HG02623 (cell line): ENCODE measurements at regions not wholly inside any gene's neighbourhood (a gene's known extent, or its start where the extent isn't known, plus 50 kb on each side); places are given as distances from the start of the nearest gene placed in this dataset.

ENCODE experiments used
- ATAC-seq: cut with Tn5 transposase; IDR thresholded peaks from one replicate; pipeline ENCODE4 v1.9.1; 2021; ENCODE audit warnings: moderate library complexity; ENCODE audit not compliant: unreplicated experiment

DNA sequence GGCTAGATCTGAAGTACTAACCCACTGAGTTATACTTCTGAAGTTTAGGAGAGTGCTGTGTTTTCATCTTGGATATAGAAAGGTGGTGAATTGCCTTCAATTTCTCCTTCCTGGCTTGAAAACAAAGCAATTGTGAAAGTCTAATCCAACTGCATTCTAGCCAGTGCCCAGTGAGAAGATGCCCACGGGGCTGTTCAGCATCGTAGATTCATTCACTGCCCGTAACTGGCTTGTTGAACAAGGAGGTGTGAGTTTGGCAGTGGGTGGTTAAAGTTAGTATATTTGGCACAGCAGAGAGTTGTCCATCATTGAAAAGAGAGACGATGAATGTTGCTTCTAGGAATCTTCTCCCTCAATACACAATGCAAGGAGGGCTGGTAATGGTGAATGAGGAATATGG is 82.3 kb upstream of the RND3 start:
- no peak for ATAC-seq

DNA sequence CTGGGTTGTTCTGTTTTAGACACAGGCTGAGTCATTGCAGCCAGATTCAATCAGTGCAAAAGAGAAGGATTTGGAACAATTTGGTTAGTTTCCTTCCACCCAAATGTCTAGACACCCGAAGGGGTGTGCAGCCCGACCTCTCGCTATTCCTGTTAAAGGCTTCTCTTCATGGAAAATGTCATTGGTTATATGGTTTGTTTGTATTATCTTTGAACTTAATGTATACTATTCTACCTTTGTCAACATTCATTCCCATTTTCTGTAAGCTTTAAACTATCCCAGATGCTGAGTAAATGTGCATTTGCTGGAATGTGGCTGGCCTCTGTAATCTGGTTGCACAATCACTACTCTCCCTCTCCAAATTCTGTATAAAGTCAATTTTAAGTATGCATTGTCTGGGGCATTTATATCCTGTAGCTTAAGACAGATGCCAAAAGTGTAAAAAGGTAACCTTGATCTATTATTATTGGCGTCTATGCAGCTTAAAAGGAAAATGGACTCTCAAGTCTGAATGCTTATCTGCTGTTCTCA is 80.4 kb upstream of the RND3 start:
- ATAC-seq = no peak

DNA sequence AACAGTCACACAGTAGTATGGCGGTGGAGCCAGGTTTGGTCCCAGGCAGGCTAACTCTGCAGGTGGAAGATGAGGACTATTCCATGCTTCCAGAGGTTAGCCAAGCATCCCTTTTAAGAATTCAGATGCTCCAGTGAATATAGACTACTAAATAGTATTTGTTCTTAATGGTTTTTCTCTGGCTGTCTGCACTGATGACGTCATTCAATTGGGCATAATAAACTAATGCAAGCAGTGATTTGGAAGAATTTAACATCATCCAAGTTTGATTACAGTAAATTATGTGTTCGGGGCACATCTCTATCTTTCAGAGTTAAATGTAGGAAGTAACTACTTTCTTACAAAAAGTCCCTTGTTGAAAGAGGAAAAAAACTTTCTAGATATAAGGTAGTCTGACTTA is 78.8 kb upstream of the RND3 start:
- ATAC-seq = no peak

DNA sequence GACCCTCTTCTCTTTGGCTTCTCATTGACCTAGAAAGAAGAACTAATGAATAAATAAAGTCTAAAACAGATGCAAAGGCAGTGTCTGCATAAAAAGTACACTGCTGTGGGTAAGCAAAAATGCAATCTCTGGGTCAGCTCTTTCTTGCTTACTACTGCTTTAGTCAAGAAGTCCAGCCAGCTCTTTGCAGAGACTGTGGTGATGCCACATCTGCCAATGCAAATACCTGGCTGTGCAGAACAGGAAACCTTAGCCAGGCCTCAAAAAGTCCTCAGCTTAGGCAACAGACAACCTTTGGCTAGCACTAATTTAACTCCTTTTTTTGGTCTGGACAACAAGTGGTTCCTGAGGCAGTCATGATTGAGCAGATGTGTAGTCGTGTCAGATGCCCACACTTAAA is 73.6 kb upstream of the RND3 start:
- ATAC-seq = no peak

DNA sequence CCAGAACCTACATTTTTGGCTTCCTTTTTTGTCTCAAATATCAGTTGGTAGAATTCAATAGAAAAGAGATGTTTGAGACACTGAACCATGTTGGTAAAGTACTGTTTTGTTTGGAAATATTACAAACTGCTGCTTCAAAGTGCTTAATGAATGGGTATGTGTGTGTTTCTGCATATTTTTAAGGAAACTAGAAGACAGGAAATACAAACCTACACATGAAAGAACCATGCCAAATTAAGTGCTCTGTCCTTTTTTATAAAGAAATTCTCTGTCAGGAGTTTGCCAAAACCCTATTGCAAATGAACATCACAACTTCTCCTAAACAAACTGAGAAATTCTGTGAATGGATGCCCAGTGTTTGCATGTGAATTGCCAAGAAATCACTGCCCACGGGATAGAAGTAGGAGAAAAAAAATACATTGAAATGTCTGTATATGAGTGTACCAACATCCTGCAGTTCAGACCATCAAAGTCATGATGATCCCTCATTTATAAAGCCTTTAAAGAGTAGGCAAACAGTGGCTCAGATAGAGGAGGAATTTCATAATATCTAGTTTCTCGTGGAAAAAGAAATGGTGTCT is 69.6 kb upstream of the RND3 start:
- ATAC-seq = no peak

DNA sequence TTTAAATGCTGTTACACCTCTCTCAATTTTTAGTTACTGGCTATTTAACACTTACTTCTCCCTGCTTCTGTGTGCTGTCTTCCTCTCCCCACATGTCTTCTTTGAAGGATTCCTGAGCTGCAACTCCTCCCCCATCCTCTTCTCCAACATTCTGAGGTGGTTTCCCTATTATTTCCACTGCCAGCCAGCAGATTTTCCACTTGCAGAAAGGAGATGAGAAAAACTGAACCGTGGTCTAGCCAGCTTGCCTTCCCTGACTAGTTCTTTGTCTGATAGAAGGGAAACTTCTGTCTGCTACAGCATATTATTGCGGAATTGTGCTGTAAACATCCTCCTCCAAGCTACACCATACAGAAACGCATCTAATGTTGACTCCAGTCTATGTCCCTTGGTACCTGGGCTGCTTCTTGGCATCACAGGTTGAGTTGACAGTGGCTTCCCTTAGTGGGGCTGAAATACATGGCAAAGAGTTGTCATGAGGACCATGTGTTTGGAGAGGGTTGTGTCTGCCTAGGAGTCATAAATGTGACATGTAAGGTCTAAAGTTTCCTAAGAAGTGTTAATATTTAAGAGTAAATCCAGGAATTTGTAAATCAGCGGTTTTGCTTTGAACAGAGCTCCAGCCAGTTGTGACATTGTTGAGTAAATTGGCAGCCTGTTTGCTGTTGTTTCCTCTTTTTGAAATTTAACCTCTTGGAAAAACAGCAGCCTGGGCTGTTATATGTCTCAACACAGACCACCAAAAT is 68.3 kb upstream of the RND3 start:
- no peak for ATAC-seq

DNA sequence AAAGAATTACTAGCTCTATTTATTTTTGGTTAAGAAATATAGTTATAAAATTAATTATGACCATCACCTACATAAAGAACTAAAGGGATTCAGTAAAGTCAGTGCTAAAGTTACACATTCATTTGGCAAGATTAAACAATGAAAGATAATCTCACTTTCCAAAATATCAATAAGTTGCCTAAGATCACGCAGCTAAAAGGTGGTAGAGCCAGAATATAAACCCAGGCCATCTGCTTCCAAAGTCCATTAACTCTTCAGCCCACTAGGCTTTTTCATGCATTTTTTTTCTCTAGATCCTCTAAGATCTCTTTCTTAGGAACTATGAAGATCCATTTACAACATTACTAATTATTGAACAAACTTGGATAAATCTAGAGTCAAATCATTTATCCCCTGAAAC is 66.6 kb upstream of the RND3 start:
- no peak for ATAC-seq

DNA sequence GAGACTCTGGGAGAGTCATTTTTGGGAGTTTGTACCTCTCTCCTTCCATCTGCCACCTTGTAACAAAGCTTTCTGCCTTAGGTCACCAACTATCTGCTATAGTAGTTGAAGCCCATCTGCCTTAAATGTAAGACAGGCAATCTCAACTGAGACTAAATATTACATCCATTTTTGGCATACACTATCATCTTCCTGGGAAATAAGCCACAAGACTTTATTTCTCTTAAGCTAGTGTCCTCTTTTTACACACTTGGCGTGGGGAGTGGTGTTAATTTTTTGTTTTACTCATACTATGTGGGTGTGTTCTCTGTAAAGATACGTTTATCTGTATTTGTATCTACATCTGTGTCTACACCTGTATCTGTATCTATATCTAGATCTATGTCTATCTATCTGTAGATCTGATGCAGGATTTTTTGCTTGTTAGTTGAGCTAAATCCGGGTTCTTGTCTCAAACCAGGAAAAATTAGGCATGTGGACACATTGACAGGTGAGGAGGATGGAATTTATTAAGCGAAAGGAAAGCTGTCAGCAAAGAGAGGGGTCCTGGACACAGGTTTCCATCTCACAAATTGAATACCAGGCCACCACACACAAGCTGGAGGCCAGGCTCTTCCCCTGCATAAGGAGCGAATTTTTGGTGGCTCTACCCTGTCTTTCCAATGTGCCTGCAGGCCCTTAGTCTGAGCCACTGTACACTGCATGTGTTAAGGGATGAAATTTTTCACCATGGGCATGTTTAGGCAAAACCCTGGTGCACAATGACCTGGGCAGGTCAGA is 64.8 kb upstream of the RND3 start:
- no peak for ATAC-seq

DNA sequence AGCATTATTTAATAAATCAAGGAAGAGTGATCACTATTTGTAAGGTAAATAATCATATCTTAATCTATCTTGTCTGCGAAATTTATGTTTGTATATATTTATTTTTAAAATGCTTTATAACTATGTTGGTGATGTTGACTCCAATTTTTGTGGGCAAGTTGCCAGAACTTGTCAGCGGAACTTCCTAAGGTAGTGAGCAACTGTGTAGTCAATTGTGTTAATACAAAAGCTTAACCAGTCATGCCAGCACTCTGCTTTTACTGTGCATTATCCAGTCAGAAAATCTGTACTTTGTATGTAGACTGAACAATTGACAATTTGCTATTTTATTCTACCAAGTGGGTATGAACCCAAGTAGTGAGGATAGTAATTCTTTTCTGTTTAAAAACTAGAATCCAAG is 61.9 kb upstream of the RND3 start:
- ATAC-seq = no peak

DNA sequence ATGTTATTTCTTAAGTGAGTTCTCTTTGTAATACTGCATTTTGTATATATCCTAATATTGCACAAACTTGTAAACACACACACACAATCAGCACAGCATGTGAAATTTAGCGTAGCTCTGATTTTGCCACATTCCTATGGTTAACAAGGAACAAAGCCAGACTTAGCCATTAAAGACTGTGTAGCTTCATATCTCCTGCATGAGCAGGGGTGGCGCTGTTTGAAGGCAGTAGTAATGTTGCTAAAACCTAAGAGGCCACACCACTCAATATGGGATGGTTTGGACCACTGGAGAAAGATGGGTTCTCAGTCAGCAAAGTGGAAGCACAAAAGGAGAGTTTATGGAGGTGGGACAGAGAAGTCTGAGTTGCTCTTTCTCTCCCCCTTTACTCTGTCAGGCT is 61.1 kb upstream of the RND3 start:
- ATAC-seq = no peak

DNA sequence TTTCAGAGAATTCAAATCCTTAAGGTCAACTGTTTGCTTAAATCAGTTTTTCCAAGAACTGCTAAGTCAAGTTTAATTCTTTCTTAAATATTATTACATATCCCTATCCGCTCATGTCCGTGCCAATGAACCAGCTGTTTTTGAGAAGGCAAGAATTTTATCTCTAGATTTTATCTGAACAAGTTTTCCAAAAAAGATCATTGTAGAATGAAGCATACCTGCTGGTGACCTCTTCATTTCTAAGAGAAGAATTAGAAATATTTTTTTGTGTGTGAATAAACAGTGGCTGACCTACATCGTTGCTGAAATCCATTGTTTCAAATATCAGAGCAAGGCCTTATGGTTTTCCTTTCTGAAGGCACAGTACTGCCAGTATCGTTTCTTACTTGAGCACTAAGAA is 58.4 kb upstream of the RND3 start:
- ATAC-seq = no peak

DNA sequence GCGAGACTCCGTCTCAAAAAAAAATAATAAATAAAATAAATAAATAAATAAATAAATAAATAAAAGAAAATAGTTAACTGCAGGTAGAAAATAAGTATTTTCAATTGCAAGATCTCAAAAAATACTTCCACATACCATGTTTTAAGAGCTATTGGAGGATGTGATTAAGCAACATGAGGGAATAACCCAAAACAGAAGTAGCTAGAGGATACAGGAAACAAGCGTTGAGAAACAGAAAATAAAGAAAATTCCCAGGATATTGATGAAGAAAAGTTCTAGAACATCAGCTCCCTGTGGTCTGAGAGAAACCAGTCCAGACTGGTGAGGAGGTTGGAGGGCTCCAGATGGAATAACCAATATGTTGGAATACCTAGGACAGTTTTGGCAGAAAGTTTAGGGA is 57.3 kb upstream of the RND3 start:
- ATAC-seq = no peak

DNA sequence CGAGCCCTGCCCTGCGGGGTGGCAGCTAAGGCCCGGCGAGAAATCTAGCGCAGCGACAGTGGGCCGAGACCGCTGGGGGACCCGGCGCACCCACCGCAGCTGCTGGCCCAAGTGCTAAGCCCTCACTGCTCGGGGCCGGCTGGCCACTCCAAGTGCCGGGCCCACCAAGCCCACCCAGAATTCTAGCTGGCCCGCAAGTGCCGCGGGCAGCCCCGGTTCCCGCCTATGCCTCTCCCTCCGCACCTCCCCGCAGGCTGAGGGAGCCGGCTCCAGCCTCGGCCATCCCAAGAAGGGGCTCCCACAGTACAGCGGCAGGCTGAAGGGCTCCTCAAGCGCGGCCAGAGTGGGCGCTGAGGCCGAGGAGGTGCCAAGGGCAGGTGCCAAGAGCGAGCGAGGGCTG is 55.2 kb upstream of the RND3 start:
- ATAC-seq = no peak

DNA sequence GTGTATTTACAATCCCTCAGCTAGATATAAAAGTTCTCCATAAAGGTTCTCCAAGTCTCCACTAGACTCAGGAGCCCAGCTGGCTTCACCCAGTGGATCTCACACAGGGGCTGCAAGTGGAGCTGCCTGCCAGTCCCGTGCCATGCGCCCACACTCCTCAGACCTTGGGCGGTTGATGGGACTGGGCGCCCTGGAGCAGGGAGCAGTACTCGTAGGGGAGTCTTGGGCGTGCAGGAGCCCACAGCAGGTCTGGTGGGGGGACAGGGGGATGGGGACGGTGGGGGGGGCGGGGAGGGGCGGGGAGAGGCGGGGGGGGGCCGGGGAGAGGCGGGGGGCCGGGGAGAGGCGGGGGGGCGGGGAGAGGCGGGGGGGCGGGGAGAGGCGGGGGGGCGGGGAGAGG is 54.7 kb upstream of the RND3 start:
- ATAC-seq = no peak

DNA sequence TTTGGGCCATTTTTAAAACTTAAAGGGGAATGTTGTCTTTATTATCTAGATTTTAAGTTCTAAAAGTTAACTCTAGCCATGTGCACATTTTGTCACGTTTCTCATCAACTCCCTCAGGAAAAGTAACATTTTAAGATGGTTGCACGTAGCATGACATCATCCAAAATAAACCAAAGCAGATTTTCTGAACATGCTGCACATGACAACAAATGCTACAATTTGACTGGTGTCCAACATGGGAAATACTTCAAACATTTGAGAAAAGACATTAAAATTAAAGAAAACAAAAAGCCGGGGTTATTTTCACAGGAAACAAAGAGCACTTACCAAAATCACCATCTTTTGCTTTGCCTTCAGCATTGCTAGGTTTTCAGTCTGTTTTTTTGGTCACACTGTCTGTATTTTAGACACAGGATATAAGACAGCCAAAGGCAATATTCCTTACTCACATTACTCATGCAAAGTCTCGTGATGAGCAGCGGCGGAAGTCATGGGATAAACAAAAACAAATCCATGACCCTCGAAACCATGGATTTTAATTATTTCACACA is 51.3 kb upstream of the RND3 start:
- ATAC-seq = no peak
